ENCODE measurements at regions not wholly inside any gene's neighbourhood (a gene's known extent, or its start where the extent isn't known, plus 50 kb on each side); places are given as distances from the start of the nearest gene placed in this dataset.

DNA sequence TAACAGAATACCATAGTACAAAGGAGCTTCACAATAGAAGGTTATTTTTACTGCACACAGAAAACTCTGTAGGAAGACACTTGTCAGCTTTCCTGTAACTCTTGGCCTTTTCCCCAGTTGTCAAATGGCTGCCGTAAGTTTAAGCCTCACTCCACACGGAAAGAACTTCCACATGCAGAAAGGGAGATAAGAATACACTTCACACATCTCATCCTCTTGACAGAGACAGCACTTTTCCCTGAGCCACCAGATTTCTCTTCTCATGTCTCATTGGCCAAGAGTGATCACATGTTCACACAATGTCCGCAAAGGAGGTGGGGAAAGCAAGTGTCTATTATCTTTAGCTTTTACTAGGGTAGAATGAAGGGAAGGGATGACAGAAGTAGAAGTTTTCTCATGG, 540.7 kb downstream of the HAO1 start:
- TF ChIP-seq, protein P1, sequence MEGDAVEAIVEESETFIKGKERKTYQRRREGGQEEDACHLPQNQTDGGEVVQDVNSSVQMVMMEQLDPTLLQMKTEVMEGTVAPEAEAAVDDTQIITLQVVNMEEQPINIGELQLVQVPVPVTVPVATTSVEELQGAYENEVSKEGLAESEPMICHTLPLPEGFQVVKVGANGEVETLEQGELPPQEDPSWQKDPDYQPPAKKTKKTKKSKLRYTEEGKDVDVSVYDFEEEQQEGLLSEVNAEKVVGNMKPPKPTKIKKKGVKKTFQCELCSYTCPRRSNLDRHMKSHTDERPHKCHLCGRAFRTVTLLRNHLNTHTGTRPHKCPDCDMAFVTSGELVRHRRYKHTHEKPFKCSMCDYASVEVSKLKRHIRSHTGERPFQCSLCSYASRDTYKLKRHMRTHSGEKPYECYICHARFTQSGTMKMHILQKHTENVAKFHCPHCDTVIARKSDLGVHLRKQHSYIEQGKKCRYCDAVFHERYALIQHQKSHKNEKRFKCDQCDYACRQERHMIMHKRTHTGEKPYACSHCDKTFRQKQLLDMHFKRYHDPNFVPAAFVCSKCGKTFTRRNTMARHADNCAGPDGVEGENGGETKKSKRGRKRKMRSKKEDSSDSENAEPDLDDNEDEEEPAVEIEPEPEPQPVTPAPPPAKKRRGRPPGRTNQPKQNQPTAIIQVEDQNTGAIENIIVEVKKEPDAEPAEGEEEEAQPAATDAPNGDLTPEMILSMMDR (IDR thresholded peaks at IDR 0.05 in 4 of 5, conservative IDR thresholded peaks at IDR 0.05 in 1 of 5), result no peak
- TF ChIP-seq POLR2A (IDR thresholded peaks at IDR 0.05), result no peak
